WERI-Rb-1 (cell line): ENCODE measurements at regions not wholly inside any gene's neighbourhood (a gene's known extent, or its start where the extent isn't known, plus 50 kb on each side); places are given as distances from the start of the nearest gene placed in this dataset.

Source experiments
- DNase-seq: peaks from one replicate; pipeline ENCODE4 v3.0.0-alpha.2; 2020
- H3K27ac ChIP-seq: fragments of 250-450 bp; sonication (Bioruptor Pico); 2 replicates; pipeline ENCODE4 v1.5.1; 2020; ENCODE audit warnings: mild to moderate bottlenecking, moderate library complexity
- H3K27me3 ChIP-seq: fragments of 250-450 bp; sonication (Bioruptor Pico); 2 replicates; pipeline ENCODE4 v1.5.1; 2021; ENCODE audit warnings: mild to moderate bottlenecking, low read depth, moderate library complexity; ENCODE audit not compliant: insufficient read depth, severe bottlenecking
- H3K36me3 ChIP-seq: fragments of 250-450 bp; sonication (Bioruptor Pico); 2 replicates; pipeline ENCODE4 v1.5.1; 2020; ENCODE audit warnings: mild to moderate bottlenecking, moderate library complexity
- H3K4me3 ChIP-seq: 2 replicates; pipeline ENCODE4 v1.5.1; 2011; ENCODE audit warnings: low read depth, mild to moderate bottlenecking, control low read depth, low read length
- H3K9me3 ChIP-seq: fragments of 250-450 bp; sonication (Bioruptor Pico); 2 replicates; pipeline ENCODE4 v1.5.1; 2021; ENCODE audit warnings: mild to moderate bottlenecking, moderate library complexity; ENCODE audit not compliant: severe bottlenecking
- CTCF ChIP-seq: IDR thresholded peaks from 2 replicates; pipeline ENCODE4 v1.5.1; 2011; ENCODE audit warnings: low read depth, mild to moderate bottlenecking, control low read depth, inconsistent platforms, low read length

- no peaks in the 10 kb centered on the region for H3K27me3 ChIP-seq
- H3K4me3 ChIP-seq = no peak overlapping the region
- H3K27ac ChIP-seq = no peak overlapping the region
- no peaks in the 10 kb centered on the region for H3K9me3 ChIP-seq
- no peak for TF ChIP-seq CTCF
- no peaks in the 10 kb centered on the region for H3K36me3 ChIP-seq
- no peak for DNase-seq
These were observed 312.0 kb upstream of the ZMIZ1 start for GRCh38 chr10:78756604-78757343.

GRCh38 chr10:78757344-78757925, 311.3 kb upstream of the ZMIZ1 start:
- no peaks in the 10 kb centered on the region for H3K27me3 ChIP-seq
- H3K36me3 ChIP-seq = no peaks in the 10 kb centered on the region
- H3K27ac ChIP-seq = no peak overlapping the region
- H3K4me3 ChIP-seq = no peak overlapping the region
- TF ChIP-seq CTCF = no peak
- no peak for DNase-seq
- H3K9me3 ChIP-seq = no peaks in the 10 kb centered on the region

- Histone ChIP-seq H3K36me3 (no peaks in the 10 kb centered on the region), H3K27me3 (no peaks in the 10 kb centered on the region), H3K9me3 (no peaks in the 10 kb centered on the region), H3K4me3 (no peak overlapping the region), H3K27ac (no peak overlapping the region)
- TF ChIP-seq CTCF = no peak
- no peak for DNase-seq
These were observed 310.6 kb upstream of the ZMIZ1 start for GRCh38 chr10:78758176-78758575.

GRCh38 chr10:78759456-78760120, 309.2 kb upstream of the ZMIZ1 start:
- no peak overlapping the region for H3K27ac ChIP-seq
- H3K36me3 ChIP-seq = no peaks in the 10 kb centered on the region
- no peak for TF ChIP-seq CTCF
- no peak for DNase-seq
- no peaks in the 10 kb centered on the region for H3K9me3 ChIP-seq
- no peak overlapping the region for H3K4me3 ChIP-seq
- H3K27me3 ChIP-seq = no peaks in the 10 kb centered on the region

- Histone ChIP-seq H3K9me3 (no peaks in the 10 kb centered on the region), H3K36me3 (no peaks in the 10 kb centered on the region), H3K27ac (no peak overlapping the region), H3K4me3 (no peak overlapping the region), H3K27me3 (no peaks in the 10 kb centered on the region)
- no peak for DNase-seq
- TF ChIP-seq CTCF = no peak
These were observed 308.1 kb upstream of the ZMIZ1 start for GRCh38 chr10:78760463-78761310.
